ENCODE measurements at regions not wholly inside any gene's neighbourhood (a gene's known extent, or its start where the extent isn't known, plus 50 kb on each side); places are given as distances from the start of the nearest gene placed in this dataset.

DNA sequence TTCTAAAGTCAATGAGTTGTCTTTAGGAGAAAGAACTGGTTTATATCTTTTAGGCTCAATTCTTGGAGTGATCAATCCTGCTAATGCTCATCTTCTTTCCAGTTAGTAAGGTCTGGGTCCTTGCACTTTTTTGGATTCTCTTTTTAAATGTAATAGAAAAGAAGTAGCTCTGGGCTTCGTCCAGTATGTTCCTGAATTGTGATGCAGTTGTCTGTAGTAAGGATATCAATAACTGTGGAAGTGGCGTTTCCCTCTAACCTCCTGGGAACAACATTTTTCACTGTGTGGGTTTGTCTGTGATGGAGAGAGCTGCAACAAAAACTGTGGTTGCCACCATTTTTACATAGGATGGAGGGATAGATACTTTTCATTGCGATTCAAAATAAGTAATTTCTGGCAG lies 367.2 kb downstream of the USP25 start:
- no peaks in the 10 kb centered on the region for H3K27me3 ChIP-seq
- H3K4me3 ChIP-seq (replicated peaks in 1 of 3): no peak overlapping the region
- no peak overlapping the region for H3K27ac ChIP-seq
- intact Hi-C loops (cut with DNase I): no loop called here
- WGBS, 2 donors: 92 to 93% methylated on average over 3 of the region's 3 CpGs
- TF ChIP-seq POLR2A (IDR thresholded peaks at IDR 0.05): no peak
- TF ChIP-seq, protein P1, sequence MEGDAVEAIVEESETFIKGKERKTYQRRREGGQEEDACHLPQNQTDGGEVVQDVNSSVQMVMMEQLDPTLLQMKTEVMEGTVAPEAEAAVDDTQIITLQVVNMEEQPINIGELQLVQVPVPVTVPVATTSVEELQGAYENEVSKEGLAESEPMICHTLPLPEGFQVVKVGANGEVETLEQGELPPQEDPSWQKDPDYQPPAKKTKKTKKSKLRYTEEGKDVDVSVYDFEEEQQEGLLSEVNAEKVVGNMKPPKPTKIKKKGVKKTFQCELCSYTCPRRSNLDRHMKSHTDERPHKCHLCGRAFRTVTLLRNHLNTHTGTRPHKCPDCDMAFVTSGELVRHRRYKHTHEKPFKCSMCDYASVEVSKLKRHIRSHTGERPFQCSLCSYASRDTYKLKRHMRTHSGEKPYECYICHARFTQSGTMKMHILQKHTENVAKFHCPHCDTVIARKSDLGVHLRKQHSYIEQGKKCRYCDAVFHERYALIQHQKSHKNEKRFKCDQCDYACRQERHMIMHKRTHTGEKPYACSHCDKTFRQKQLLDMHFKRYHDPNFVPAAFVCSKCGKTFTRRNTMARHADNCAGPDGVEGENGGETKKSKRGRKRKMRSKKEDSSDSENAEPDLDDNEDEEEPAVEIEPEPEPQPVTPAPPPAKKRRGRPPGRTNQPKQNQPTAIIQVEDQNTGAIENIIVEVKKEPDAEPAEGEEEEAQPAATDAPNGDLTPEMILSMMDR (IDR thresholded peaks at IDR 0.05): no peak
- no peaks in the 10 kb centered on the region for H3K36me3 ChIP-seq
- no peaks in the 10 kb centered on the region for H3K4me1 ChIP-seq
- H3K9me3 ChIP-seq: no peaks in the 10 kb centered on the region
- no peak for DNase-seq

DNA sequence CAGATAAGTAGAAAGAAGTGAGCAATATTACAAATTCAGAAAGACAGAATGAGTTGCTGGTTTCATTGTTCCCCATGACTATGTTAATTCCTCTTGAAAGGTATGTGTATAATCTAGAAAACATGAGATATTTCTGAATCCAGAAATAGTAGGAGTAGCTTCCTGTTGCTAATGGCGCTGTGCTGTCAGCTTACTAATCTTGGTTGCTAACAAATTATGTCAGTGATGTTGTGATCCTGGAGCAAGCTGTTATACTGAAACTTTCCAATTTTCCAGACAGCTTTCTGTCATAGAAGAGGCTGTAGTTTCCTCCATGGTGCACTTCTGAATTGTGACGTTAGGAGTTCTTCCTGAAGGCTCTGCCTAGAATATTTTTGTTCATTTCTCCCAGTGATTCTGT lies 372.3 kb downstream of the USP25 start:
- no peaks in the 10 kb centered on the region for H3K27me3 ChIP-seq
- no peak for TF ChIP-seq POLR2A (IDR thresholded peaks at IDR 0.05)
- TF ChIP-seq, protein P1 (IDR thresholded peaks at IDR 0.05): no peak
- H3K27ac ChIP-seq: no peak overlapping the region
- intact Hi-C loops (cut with DNase I): no loop called here
- WGBS, 2 donors: 80 to 87% methylated on average over 2 of the region's 2 CpGs
- no peaks in the 10 kb centered on the region for H3K36me3 ChIP-seq
- no peaks in the 10 kb centered on the region for H3K9me3 ChIP-seq
- H3K4me3 ChIP-seq (replicated peaks in 1 of 3): no peak overlapping the region
- no peak for DNase-seq
- no peaks in the 10 kb centered on the region for H3K4me1 ChIP-seq

DNA sequence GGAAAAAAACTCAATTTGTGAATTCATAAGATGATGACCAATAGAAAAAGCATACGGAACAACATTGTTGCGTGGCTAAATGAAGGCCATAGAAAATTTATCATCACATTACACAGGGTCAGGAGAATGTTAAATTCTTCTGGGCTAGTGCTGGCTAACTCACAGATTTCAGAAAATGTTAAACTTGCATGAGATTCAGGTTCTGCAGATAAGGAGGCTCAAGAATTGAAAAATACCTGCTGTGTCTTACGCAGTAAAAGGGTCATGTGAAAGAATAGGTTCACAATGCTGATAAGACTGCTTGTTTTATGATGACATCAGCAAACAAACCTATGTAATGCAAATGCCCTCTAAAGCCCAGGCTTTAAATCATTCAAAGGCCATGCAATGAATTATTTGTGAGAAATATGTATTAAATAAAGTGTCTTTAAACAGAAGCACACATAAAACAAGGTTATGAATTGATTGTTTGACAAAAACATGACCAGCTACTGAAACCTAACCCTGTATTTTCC lies 378.8 kb downstream of the USP25 start:
- no peak overlapping the region for H3K27ac ChIP-seq
- peaks cover 4 to 11% of the 10 kb centered on the region in 2 donors for H3K4me1 ChIP-seq
- no peaks in the 10 kb centered on the region for H3K9me3 ChIP-seq
- intact Hi-C loops (cut with DNase I): no loop called here
- TF ChIP-seq, protein P1 (IDR thresholded peaks at IDR 0.05): no peak
- no peak for TF ChIP-seq POLR2A (IDR thresholded peaks at IDR 0.05)
- H3K36me3 ChIP-seq: no peaks in the 10 kb centered on the region
- no peaks in the 10 kb centered on the region for H3K27me3 ChIP-seq
- no peak overlapping the region for H3K4me3 ChIP-seq (replicated peaks in 1 of 3)
- WGBS, 2 donors: 96 to 97% methylated on average over 3 of the region's 3 CpGs
- DNase-seq: no peak

- Histone ChIP-seq H3K4me3 (replicated peaks in 1 of 3) (no peak overlapping the region), H3K4me1 (peaks cover 4 to 11% of the 10 kb centered on the region in 2 donors), H3K27me3 (no peaks in the 10 kb centered on the region), H3K27ac (peak overlapping the region; percentile 40 to 69 (median 61)), H3K36me3 (no peaks in the 10 kb centered on the region), H3K9me3 (no peaks in the 10 kb centered on the region)
- TF ChIP-seq, protein P1 (IDR thresholded peaks at IDR 0.05): no peak
- TF ChIP-seq POLR2A (IDR thresholded peaks at IDR 0.05): no peak
- intact Hi-C loops (cut with DNase I): no loop called here
- DNase-seq: peak; percentile 65 to 70
- 20 to 22% methylated on average over 2 of the region's 2 CpGs for WGBS, 2 donors
Observed at GRCh38 chr21:16113052-16113715, 383.4 kb downstream of the USP25 start.

GRCh38 chr21:16115461-16115860 lies 385.7 kb downstream of the USP25 start:
- WGBS, 2 donors: 96 to 97% methylated on average over 3 of the region's 3 CpGs

More at GRCh38 chr21:16115461-16115860, 385.7 kb downstream of the USP25 start:
- Histone ChIP-seq H3K27ac (no peak overlapping the region), H3K36me3 (no peaks in the 10 kb centered on the region), H3K27me3 (no peaks in the 10 kb centered on the region), H3K4me3 (replicated peaks in 1 of 3) (no peak overlapping the region), H3K4me1 (peaks cover 4 to 11% of the 10 kb centered on the region in 2 donors), H3K9me3 (no peaks in the 10 kb centered on the region)
- DNase-seq: no peak
- intact Hi-C loops (cut with DNase I): no loop called here
- no peak for TF ChIP-seq POLR2A (IDR thresholded peaks at IDR 0.05)
- TF ChIP-seq, protein P1 (IDR thresholded peaks at IDR 0.05): no peak
